ENCODE measurements at regions not wholly inside any gene's neighbourhood (a gene's known extent, or its start where the extent isn't known, plus 50 kb on each side); places are given as distances from the start of the nearest gene placed in this dataset.
A peak's percentile ranks its signal among the peaks of the same experiment; 100 is the strongest.

- TF ChIP-seq, protein P1, sequence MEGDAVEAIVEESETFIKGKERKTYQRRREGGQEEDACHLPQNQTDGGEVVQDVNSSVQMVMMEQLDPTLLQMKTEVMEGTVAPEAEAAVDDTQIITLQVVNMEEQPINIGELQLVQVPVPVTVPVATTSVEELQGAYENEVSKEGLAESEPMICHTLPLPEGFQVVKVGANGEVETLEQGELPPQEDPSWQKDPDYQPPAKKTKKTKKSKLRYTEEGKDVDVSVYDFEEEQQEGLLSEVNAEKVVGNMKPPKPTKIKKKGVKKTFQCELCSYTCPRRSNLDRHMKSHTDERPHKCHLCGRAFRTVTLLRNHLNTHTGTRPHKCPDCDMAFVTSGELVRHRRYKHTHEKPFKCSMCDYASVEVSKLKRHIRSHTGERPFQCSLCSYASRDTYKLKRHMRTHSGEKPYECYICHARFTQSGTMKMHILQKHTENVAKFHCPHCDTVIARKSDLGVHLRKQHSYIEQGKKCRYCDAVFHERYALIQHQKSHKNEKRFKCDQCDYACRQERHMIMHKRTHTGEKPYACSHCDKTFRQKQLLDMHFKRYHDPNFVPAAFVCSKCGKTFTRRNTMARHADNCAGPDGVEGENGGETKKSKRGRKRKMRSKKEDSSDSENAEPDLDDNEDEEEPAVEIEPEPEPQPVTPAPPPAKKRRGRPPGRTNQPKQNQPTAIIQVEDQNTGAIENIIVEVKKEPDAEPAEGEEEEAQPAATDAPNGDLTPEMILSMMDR (IDR thresholded peaks at IDR 0.05), result no peak
- no peak for TF ChIP-seq EZH2 (IDR thresholded peaks at IDR 0.05)
- TF ChIP-seq EZH2phosphoT487 (IDR thresholded peaks at IDR 0.05), result no peak
- Histone ChIP-seq H3K27ac (no peak overlapping the region), H3K9ac (no peak overlapping the region), H3K4me1 (no peaks in the 10 kb centered on the region), H3K27me3 (no peaks in the 10 kb centered on the region), H3K4me3 (no peak overlapping the region), H3K36me3 (no peaks in the 10 kb centered on the region), H2AFZ (replicated peaks) (no peak overlapping the region), H3K4me2 (no peak overlapping the region), H4K20me1 (ENCODE audit: low read depth) (no peaks in the 10 kb centered on the region), H3F3A (ENCODE audit: low read depth) (no peaks in the 10 kb centered on the region), H3K9me3 (ENCODE audit: low read depth) (no peaks in the 10 kb centered on the region), H3K79me2 (ENCODE audit: low read depth) (no peaks in the 10 kb centered on the region)
- Mint-ChIP-seq H3K36me3 (no peaks in the 10 kb centered on the region), H3K4me3 (no peak overlapping the region), H3K27me3 (ENCODE audit: insufficient read depth, low read depth) (peaks cover 2% of the 10 kb centered on the region), H3K27ac (no peak overlapping the region), H3K9me3 (no peaks in the 10 kb centered on the region), H3K4me1 (peaks cover 6% of the 10 kb centered on the region)
- DNase-seq (ENCODE audit: low spot score), result no peak
Measured at GRCh38 chr5:173408946-173409345, 80.7 kb upstream of the STC2 start.

- no peaks in the 10 kb centered on the region for H3K4me1 Mint-ChIP-seq
- peaks cover 4% of the 10 kb centered on the region for H3K27me3 Mint-ChIP-seq (ENCODE audit: insufficient read depth, low read depth)
- Histone ChIP-seq H3K79me2 (ENCODE audit: low read depth) (no peaks in the 10 kb centered on the region), H3K4me1 (peaks cover 4% of the 10 kb centered on the region), H3K4me3 (no peak overlapping the region), H3K9me3 (ENCODE audit: low read depth) (no peaks in the 10 kb centered on the region), H3K36me3 (no peaks in the 10 kb centered on the region), H2AFZ (replicated peaks) (no peak overlapping the region), H3F3A (ENCODE audit: low read depth) (no peaks in the 10 kb centered on the region), H4K20me1 (ENCODE audit: low read depth) (no peaks in the 10 kb centered on the region), H3K9ac (no peak overlapping the region), H3K4me2 (no peak overlapping the region), H3K27me3 (no peaks in the 10 kb centered on the region), H3K27ac (no peak overlapping the region)
- H3K27ac Mint-ChIP-seq, result no peak overlapping the region
- no peaks in the 10 kb centered on the region for H3K9me3 Mint-ChIP-seq
- no peak overlapping the region for H3K4me3 Mint-ChIP-seq
- TF ChIP-seq, protein P1 (IDR thresholded peaks at IDR 0.05), result no peak
- TF ChIP-seq EZH2phosphoT487 (IDR thresholded peaks at IDR 0.05), result no peak
- no peak for TF ChIP-seq EZH2 (IDR thresholded peaks at IDR 0.05)
- DNase-seq (ENCODE audit: low spot score), result no peak
- H3K36me3 Mint-ChIP-seq, result no peaks in the 10 kb centered on the region
Measured at GRCh38 chr5:173399851-173400250, 71.6 kb upstream of the STC2 start.

GRCh38 chr5:173397516-173397915 is 69.3 kb upstream of the STC2 start:
- Histone ChIP-seq H4K20me1 (ENCODE audit: low read depth) (no peaks in the 10 kb centered on the region), H3K79me2 (ENCODE audit: low read depth) (no peaks in the 10 kb centered on the region), H3K4me3 (no peak overlapping the region), H3K36me3 (no peaks in the 10 kb centered on the region), H2AFZ (replicated peaks) (peak overlapping the region; percentile 71), H3K4me2 (no peak overlapping the region), H3K27ac (no peak overlapping the region), H3K9me3 (ENCODE audit: low read depth) (no peaks in the 10 kb centered on the region), H3K9ac (no peak overlapping the region), H3K27me3 (no peaks in the 10 kb centered on the region), H3F3A (ENCODE audit: low read depth) (no peaks in the 10 kb centered on the region), H3K4me1 (peaks cover 4% of the 10 kb centered on the region)
- no peak for DNase-seq (ENCODE audit: low spot score)
- Mint-ChIP-seq H3K4me3 (no peak overlapping the region), H3K9me3 (peaks cover 5% of the 10 kb centered on the region), H3K27ac (no peak overlapping the region), H3K27me3 (ENCODE audit: insufficient read depth, low read depth) (peaks cover 7% of the 10 kb centered on the region), H3K36me3 (no peaks in the 10 kb centered on the region), H3K4me1 (no peaks in the 10 kb centered on the region)
- no peak for TF ChIP-seq EZH2 (IDR thresholded peaks at IDR 0.05)
- TF ChIP-seq EZH2phosphoT487 (IDR thresholded peaks at IDR 0.05), result no peak
- TF ChIP-seq, protein P1 (IDR thresholded peaks at IDR 0.05), result no peak

All from neural progenitor cell (in vitro differentiated cells).